Trophoblast cell (in vitro differentiated cells and primary cell): ENCODE measurements at regions not wholly inside any gene's neighbourhood (a gene's known extent, or its start where the extent isn't known, plus 50 kb on each side); places are given as distances from the start of the nearest gene placed in this dataset.
A peak's percentile ranks its signal among the peaks of the same experiment; 100 is the strongest.

Experiments used
- DNase-seq, 2 donors: peaks; one replicate each; pipeline ENCODE4 v3.0.0-alpha.2; 2016
- H2AFZ ChIP-seq: 2 replicates; pipeline ENCODE4 v1.6.1; 2013; ENCODE audit warnings: low read length, moderate library complexity, mild to moderate bottlenecking; ENCODE audit not compliant: insufficient read depth, poor library complexity
- H2AK5ac ChIP-seq: 2 replicates; pipeline ENCODE4 v1.6.1; 2013; ENCODE audit warnings: mild to moderate bottlenecking, low read length
- H2BK120ac ChIP-seq: 2 replicates; pipeline ENCODE4 v1.6.1; 2013; ENCODE audit warnings: low read length, mild to moderate bottlenecking, moderate library complexity; ENCODE audit not compliant: insufficient read depth, poor library complexity
- H2BK12ac ChIP-seq: 2 replicates; pipeline ENCODE4 v1.6.1; 2013; ENCODE audit warnings: mild to moderate bottlenecking, low read length, moderate library complexity
- H2BK5ac ChIP-seq: 2 replicates; pipeline ENCODE4 v1.6.1; 2013; ENCODE audit warnings: low read length, low read depth, moderate library complexity, mild to moderate bottlenecking; ENCODE audit not compliant: poor library complexity
- H3K14ac ChIP-seq: 2 replicates; pipeline ENCODE4 v1.6.1; 2013; ENCODE audit warnings: mild to moderate bottlenecking, low read length
- H3K18ac ChIP-seq: 2 replicates; pipeline ENCODE4 v1.6.1; 2013; ENCODE audit warnings: mild to moderate bottlenecking, low read length
- H3K23ac ChIP-seq: 2 replicates; pipeline ENCODE4 v1.6.1; 2013; ENCODE audit warnings: low read length
- H3K27ac ChIP-seq: 2 replicates; pipeline ENCODE4 v1.5.1; 2013; ENCODE audit warnings: low read depth, mild to moderate bottlenecking, inconsistent platforms, low read length, moderate library complexity
- H3K27me3 ChIP-seq: 2 replicates; pipeline ENCODE4 v1.6.1; 2013; ENCODE audit warnings: inconsistent platforms, mild to moderate bottlenecking, low read length, moderate library complexity; ENCODE audit not compliant: insufficient read depth
- H3K36me3 ChIP-seq, 2 experiments: 1 replicate in 1 of 2; 2 replicates in 1 of 2; pipeline ENCODE4 v1.6.1; 2013; ENCODE audit warnings: low read length in 2 of 2, mild to moderate bottlenecking in 2 of 2, moderate library complexity in 1 of 2; ENCODE audit not compliant: insufficient read depth in 2 of 2, control insufficient read depth in 1 of 2
- H3K4ac ChIP-seq: 2 replicates; pipeline ENCODE4 v1.6.1; 2013; ENCODE audit warnings: low read depth, mild to moderate bottlenecking, low read length, moderate library complexity
- H3K4me1 ChIP-seq, 2 experiments: 1 replicate in 1 of 2; 2 replicates in 1 of 2; pipeline ENCODE4 v1.6.1; 2013; ENCODE audit warnings: low read length in 2 of 2, mild to moderate bottlenecking in 2 of 2, moderate library complexity in 1 of 2; ENCODE audit not compliant: insufficient read depth in 2 of 2, control insufficient read depth in 1 of 2
- H3K4me2 ChIP-seq: 2 replicates; pipeline ENCODE4 v1.6.1; 2013; ENCODE audit warnings: inconsistent platforms, mild to moderate bottlenecking, low read length, moderate library complexity
- H3K4me3 ChIP-seq: 2 replicates; pipeline ENCODE4 v1.5.1; 2013; ENCODE audit warnings: mild to moderate bottlenecking, low read depth, low read length, inconsistent platforms
- H3K79me1 ChIP-seq: one replicate; pipeline ENCODE4 v1.6.1; 2013; ENCODE audit warnings: low read length
- H3K79me2 ChIP-seq: 2 replicates; pipeline ENCODE4 v1.6.1; 2013; ENCODE audit warnings: low read length, mild to moderate bottlenecking; ENCODE audit not compliant: control insufficient read depth, insufficient read depth, poor library complexity
- H3K9ac ChIP-seq: 2 replicates; pipeline ENCODE4 v1.6.1; 2013; ENCODE audit warnings: mild to moderate bottlenecking, low read length
- H3K9me3 ChIP-seq: 2 replicates; pipeline ENCODE4 v1.6.1; 2013; ENCODE audit warnings: low read depth, mild to moderate bottlenecking, control low read depth, inconsistent platforms, low read length; ENCODE audit not compliant: insufficient read depth
- H4K12ac ChIP-seq: 2 replicates; pipeline ENCODE4 v1.6.1; 2013; ENCODE audit warnings: low read depth, mild to moderate bottlenecking, low read length, moderate library complexity
- H4K8ac ChIP-seq: 2 replicates; pipeline ENCODE4 v1.6.1; 2013; ENCODE audit warnings: low read depth, mild to moderate bottlenecking, low read length, moderate library complexity
- H4K91ac ChIP-seq: one replicate; pipeline ENCODE4 v1.6.1; 2013; ENCODE audit warnings: low read depth, mild to moderate bottlenecking, low read length, moderate library complexity
- WGBS: extraction: QIAGEN DNeasy Blood & Tissue Kit; methylation state at CpG from one replicate; pipeline ENCODE4 v1.1.7; 2013; ENCODE audit warnings: missing lambda C conversion rate; ENCODE audit not compliant: insufficient read length, insufficient coverage; ENCODE audit errors: extremely low coverage; 5-methylcytosine and 5-hydroxymethylcytosine counted together

- no peak overlapping the region for H3K4me3 ChIP-seq
- H2BK5ac ChIP-seq, result no peak overlapping the region
- H2BK12ac ChIP-seq, result no peak overlapping the region
- no peak overlapping the region for H4K8ac ChIP-seq
- peaks cover 0 to 6% of the 10 kb centered on the region in 2 experiments for H3K4me1 ChIP-seq
- no peak for DNase-seq
- WGBS, result no CpG with 5 or more reads among the region's 2 CpGs
- no peak overlapping the region for H4K91ac ChIP-seq
- no peak overlapping the region for H3K4ac ChIP-seq
- no peak overlapping the region for H3K18ac ChIP-seq
- no peak overlapping the region for H3K23ac ChIP-seq
- no peaks in the 10 kb centered on the region for H3K9me3 ChIP-seq
- no peak overlapping the region for H4K12ac ChIP-seq
- no peak overlapping the region for H2BK120ac ChIP-seq
- H3K4me2 ChIP-seq, result no peak overlapping the region
- H2AK5ac ChIP-seq, result no peak overlapping the region
- H3K14ac ChIP-seq, result no peak overlapping the region
- H3K36me3 ChIP-seq, result no peaks in the 10 kb centered on the region
- H3K79me2 ChIP-seq, result no peaks in the 10 kb centered on the region
- H2AFZ ChIP-seq, result no peak overlapping the region
- H3K27ac ChIP-seq, result no peak overlapping the region
- no peak overlapping the region for H3K9ac ChIP-seq
- peaks cover 5% of the 10 kb centered on the region for H3K79me1 ChIP-seq
- H3K27me3 ChIP-seq, result no peaks in the 10 kb centered on the region
Observed at GRCh38 chr9:86449246-86449645, 95.0 kb upstream of the TUT7 start.

DNA sequence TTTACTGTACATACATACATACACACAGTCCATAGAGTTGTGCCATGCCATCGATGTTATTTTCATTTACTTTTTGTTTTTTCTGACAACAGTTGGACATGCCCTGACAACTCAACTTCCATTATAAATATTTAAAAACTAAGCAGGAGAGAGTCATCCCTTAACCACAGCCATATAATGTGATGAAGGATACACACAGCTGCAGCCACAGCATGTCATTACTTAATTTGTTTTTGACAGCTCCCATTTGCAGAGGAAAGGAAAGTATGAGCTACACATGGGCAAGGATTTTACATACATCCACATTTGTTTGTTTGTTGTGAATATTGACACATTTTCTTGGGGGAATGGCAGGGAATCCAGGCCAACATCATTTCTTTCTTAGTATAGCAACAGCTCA, 91.5 kb upstream of the TUT7 start:
- no peak overlapping the region for H4K12ac ChIP-seq
- no peak overlapping the region for H2BK5ac ChIP-seq
- H3K14ac ChIP-seq, result no peak overlapping the region
- H3K9me3 ChIP-seq, result no peaks in the 10 kb centered on the region
- no peaks in the 10 kb centered on the region for H3K36me3 ChIP-seq
- H3K4me3 ChIP-seq, result no peak overlapping the region
- H3K4ac ChIP-seq, result no peak overlapping the region
- no peak overlapping the region for H4K91ac ChIP-seq
- H2AK5ac ChIP-seq, result no peak overlapping the region
- no peak for DNase-seq
- no peak overlapping the region for H2BK120ac ChIP-seq
- H3K79me1 ChIP-seq, result no peaks in the 10 kb centered on the region
- no peaks in the 10 kb centered on the region for H3K79me2 ChIP-seq
- no peak overlapping the region for H4K8ac ChIP-seq
- H3K18ac ChIP-seq, result no peak overlapping the region
- H3K9ac ChIP-seq, result no peak overlapping the region
- no peak overlapping the region for H3K4me2 ChIP-seq
- no peaks in the 10 kb centered on the region for H3K4me1 ChIP-seq
- H3K27me3 ChIP-seq, result no peaks in the 10 kb centered on the region
- no peak overlapping the region for H2BK12ac ChIP-seq
- H3K23ac ChIP-seq, result no peak overlapping the region
- H3K27ac ChIP-seq, result no peak overlapping the region
- no CpG with 5 or more reads among the region's 1 CpG for WGBS
- no peak overlapping the region for H2AFZ ChIP-seq

DNA sequence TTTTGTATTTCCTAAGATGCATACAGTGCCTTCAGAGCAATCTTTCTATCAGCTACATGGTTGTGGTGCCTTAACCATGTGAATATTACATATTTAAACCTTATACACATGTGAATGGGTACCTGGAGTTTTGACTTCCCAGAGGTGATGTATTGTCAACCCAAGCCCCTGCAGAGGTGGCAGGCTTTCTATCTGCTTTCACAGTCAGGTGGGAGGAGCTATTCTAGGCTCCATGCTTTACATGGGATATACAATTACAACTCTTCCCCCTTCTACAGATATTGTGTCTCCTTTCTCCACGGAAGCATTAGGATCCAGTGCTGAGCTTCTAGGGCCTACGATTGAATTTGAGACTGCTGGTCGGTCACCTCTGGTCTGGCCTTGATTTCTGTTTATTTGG, 89.8 kb upstream of the TUT7 start:
- no peak overlapping the region for H3K14ac ChIP-seq
- peak overlapping the region; percentile 33 for H2BK120ac ChIP-seq
- no peak overlapping the region for H2BK5ac ChIP-seq
- H2AFZ ChIP-seq, result no peak overlapping the region
- H3K9me3 ChIP-seq, result no peaks in the 10 kb centered on the region
- H2BK12ac ChIP-seq, result no peak overlapping the region
- no peaks in the 10 kb centered on the region for H3K79me2 ChIP-seq
- no peak overlapping the region for H3K18ac ChIP-seq
- no peak overlapping the region for H3K4ac ChIP-seq
- no peak overlapping the region for H4K8ac ChIP-seq
- H3K79me1 ChIP-seq, result no peaks in the 10 kb centered on the region
- no peak overlapping the region for H3K27ac ChIP-seq
- no peaks in the 10 kb centered on the region for H3K36me3 ChIP-seq
- H3K9ac ChIP-seq, result no peak overlapping the region
- no peaks in the 10 kb centered on the region for H3K4me1 ChIP-seq
- no CpG with 5 or more reads among the region's 3 CpGs for WGBS
- H4K91ac ChIP-seq, result no peak overlapping the region
- no peak overlapping the region for H4K12ac ChIP-seq
- H3K4me3 ChIP-seq, result no peak overlapping the region
- H2AK5ac ChIP-seq, result no peak overlapping the region
- H3K4me2 ChIP-seq, result no peak overlapping the region
- no peaks in the 10 kb centered on the region for H3K27me3 ChIP-seq
- no peak overlapping the region for H3K23ac ChIP-seq
- no peak for DNase-seq

DNA sequence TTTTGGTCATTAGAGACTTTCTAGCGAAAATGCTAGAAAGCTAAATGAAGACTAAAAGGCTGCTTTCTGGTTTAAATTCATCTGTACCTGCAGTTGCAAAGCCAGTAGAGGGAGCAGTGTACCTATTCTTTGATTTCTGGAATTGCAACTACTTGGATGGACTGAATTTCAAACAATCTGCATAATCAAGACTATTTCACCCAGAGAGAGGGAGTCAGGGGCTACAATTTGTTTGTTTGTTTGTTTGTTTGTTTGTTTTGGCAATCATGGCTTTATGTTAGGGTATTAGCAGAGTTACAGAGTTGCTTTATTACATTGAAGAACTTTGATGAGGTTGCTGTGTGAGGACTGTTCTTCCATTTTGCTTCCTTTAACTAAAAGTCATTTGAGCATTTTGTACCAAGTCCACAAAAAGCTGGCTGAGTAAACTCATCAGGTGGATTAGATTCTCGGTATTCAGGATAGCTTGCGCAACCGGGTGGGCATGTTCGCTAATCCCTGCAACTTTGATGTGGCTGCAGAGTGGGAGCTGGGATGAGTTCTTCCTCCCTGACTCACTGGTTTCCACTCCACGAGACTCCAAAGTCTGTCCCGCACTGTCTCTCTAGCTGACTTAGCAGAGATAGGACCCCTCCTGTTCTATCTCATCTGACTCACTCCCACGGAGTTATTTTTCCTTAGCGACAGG, 80.0 kb upstream of the TUT7 start:
- no CpG with 5 or more reads among the region's 9 CpGs for WGBS
- Histone ChIP-seq H3K9ac (no peak overlapping the region), H3K4me1 (peaks cover 0 to 4% of the 10 kb centered on the region in 2 experiments), H4K91ac (peak overlapping the region; percentile 32), H3K23ac (no peak overlapping the region), H2BK5ac (no peak overlapping the region), H2BK12ac (peak overlapping the region; percentile 51), H3K36me3 (no peaks in the 10 kb centered on the region), H3K27me3 (no peaks in the 10 kb centered on the region), H2AK5ac (no peak overlapping the region), H3K9me3 (peaks cover 3% of the 10 kb centered on the region), H3K18ac (no peak overlapping the region), H2BK120ac (peak overlapping the region; percentile 85), H3K14ac (no peak overlapping the region), H4K8ac (peak overlapping the region; percentile 8), H2AFZ (peak overlapping the region; percentile 11), H4K12ac (no peak overlapping the region), H3K27ac (peak overlapping the region; percentile 58), H3K4me3 (peak overlapping the region; percentile 2), H3K79me2 (no peaks in the 10 kb centered on the region), H3K4ac (peak overlapping the region; percentile 27), H3K4me2 (peak overlapping the region; percentile 58), H3K79me1 (peaks cover 3% of the 10 kb centered on the region)
- peak; percentile 30 to 81 for DNase-seq
